PC-9 (cell line): ENCODE measurements at regions not wholly inside any gene's neighbourhood (a gene's known extent, or its start where the extent isn't known, plus 50 kb on each side); places are given as distances from the start of the nearest gene placed in this dataset.

Experiments
- BruUV-seq: library from RNA; stranded (reverse); fragments of 400-500 nt; replicated peaks from 2 replicates; lab custom pipeline; 2021; lab: Mats Ljungman, UMichigan
- CTCF ChIA-PET: fragments of 300-600 bp; sonication (Branson Sonifier 250); formaldehyde crosslinking; loops from one replicate; lab custom pipeline; 2022; ENCODE audit warnings: antibody characterized with exemption; lab: Charles Lee
- POLR2A ChIA-PET: fragments of 300-600 bp; sonication (Branson Sonifier 250); formaldehyde crosslinking; loops from one replicate; lab custom pipeline; 2022; ENCODE audit warnings: antibody characterized with exemption; ENCODE audit not compliant: unreplicated experiment; lab: Charles Lee
- DNase-seq, 2 experiments: peaks; one replicate each; pipeline versions ENCODE4 v3.0.0 to v3.0.0-alpha.2; 2015 to 2022; ENCODE audit warnings: mixed read lengths in 1 of 2
- H2AFZ ChIP-seq: fragments of 200-600 bp; sonication (generic); 2 replicates; pipeline ENCODE4 v1.8.1; 2017; ENCODE audit warnings: antibody characterized with exemption
- H3F3A ChIP-seq: fragments of 200-600 bp; sonication (generic); 2 replicates; pipeline ENCODE4 v1.8.1; 2017; ENCODE audit warnings: antibody characterized with exemption, mild to moderate bottlenecking, low read depth; ENCODE audit not compliant: insufficient read depth
- H3K27ac ChIP-seq: fragments of 200-600 bp; sonication (generic); 2 replicates; pipeline ENCODE4 v1.6.1; 2016; ENCODE audit warnings: mixed run types
- H3K27me3 ChIP-seq: fragments of 200-600 bp; sonication (generic); 2 replicates; pipeline ENCODE4 v1.6.1; 2016; ENCODE audit warnings: low read depth, mixed run types; ENCODE audit not compliant: insufficient read depth
- H3K36me3 ChIP-seq: fragments of 200-600 bp; sonication (generic); 2 replicates; pipeline ENCODE4 v1.6.1; 2016; ENCODE audit warnings: low read depth, mixed run types
- H3K4me1 ChIP-seq: fragments of 200-600 bp; sonication (generic); replicated peaks from 2 replicates; pipeline ENCODE4 v1.6.1; 2016; ENCODE audit warnings: mixed run types; ENCODE audit not compliant: insufficient read depth
- H3K4me2 ChIP-seq: fragments of 200-600 bp; sonication (generic); 2 replicates; pipeline ENCODE4 v1.6.1; 2017; ENCODE audit warnings: mixed run types
- H3K4me3 ChIP-seq: fragments of 200-600 bp; sonication (generic); 2 replicates; pipeline ENCODE4 v1.6.1; 2016; ENCODE audit warnings: mixed run types
- H3K79me2 ChIP-seq: fragments of 200-600 bp; sonication (generic); 2 replicates; pipeline ENCODE4 v1.6.1; 2017; ENCODE audit warnings: low read depth, mixed run types
- H3K9me2 ChIP-seq: fragments of 200-600 bp; sonication (generic); 2 replicates; pipeline ENCODE4 v1.8.1; 2017; ENCODE audit warnings: mild to moderate bottlenecking; ENCODE audit not compliant: insufficient read depth
- H3K9me3 ChIP-seq: fragments of 200-600 bp; sonication (generic); 2 replicates; pipeline ENCODE4 v1.8.1; 2016; ENCODE audit warnings: low read depth; ENCODE audit not compliant: insufficient read depth
- H4K20me1 ChIP-seq: fragments of 200-600 bp; sonication (generic); 2 replicates; pipeline ENCODE4 v1.8.1; 2017; ENCODE audit not compliant: insufficient read depth
- EZH2 ChIP-seq: fragments of 200-600 bp; sonication (generic); IDR thresholded peaks from 2 replicates; pipeline ENCODE4 v1.8.0; 2017; ENCODE audit warnings: antibody characterized with exemption, low read depth
- intact Hi-C: fragments of 100-400 bp; cut with micrococcal nuclease; formaldehyde crosslinking; loops from one replicate; pipeline ENCODE4 v1.10.0; 2022; ENCODE audit not compliant: unreplicated experiment
- TF ChIP-seq, protein P1 (sequence below): fragments of 200-600 bp; sonication (generic); conservative IDR thresholded peaks from 2 replicates; pipeline ENCODE4 v1.6.1; 2017; ENCODE audit warnings: mixed run types, antibody characterized with exemption, mild to moderate bottlenecking, moderate library complexity

GRCh38 chr22:27154717-27155116, 497.3 kb downstream of the MIAT start:
- H3K9me3 ChIP-seq, result no peaks in the 10 kb centered on the region
- ChIA-PET POLR2A (no interaction called here), CTCF (no interaction called here)
- DNase-seq, result no peak
- H3K4me3 ChIP-seq, result no peak overlapping the region
- no TSS peak for BruUV-seq
- no peak overlapping the region for H3K27ac ChIP-seq
- H4K20me1 ChIP-seq, result no peaks in the 10 kb centered on the region
- no peak overlapping the region for H3K4me2 ChIP-seq
- TF ChIP-seq, protein P1, sequence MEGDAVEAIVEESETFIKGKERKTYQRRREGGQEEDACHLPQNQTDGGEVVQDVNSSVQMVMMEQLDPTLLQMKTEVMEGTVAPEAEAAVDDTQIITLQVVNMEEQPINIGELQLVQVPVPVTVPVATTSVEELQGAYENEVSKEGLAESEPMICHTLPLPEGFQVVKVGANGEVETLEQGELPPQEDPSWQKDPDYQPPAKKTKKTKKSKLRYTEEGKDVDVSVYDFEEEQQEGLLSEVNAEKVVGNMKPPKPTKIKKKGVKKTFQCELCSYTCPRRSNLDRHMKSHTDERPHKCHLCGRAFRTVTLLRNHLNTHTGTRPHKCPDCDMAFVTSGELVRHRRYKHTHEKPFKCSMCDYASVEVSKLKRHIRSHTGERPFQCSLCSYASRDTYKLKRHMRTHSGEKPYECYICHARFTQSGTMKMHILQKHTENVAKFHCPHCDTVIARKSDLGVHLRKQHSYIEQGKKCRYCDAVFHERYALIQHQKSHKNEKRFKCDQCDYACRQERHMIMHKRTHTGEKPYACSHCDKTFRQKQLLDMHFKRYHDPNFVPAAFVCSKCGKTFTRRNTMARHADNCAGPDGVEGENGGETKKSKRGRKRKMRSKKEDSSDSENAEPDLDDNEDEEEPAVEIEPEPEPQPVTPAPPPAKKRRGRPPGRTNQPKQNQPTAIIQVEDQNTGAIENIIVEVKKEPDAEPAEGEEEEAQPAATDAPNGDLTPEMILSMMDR, result no peak
- no peak for TF ChIP-seq EZH2
- intact Hi-C loops, result no loop called here
- H3K9me2 ChIP-seq, result no peaks in the 10 kb centered on the region
- H3F3A ChIP-seq, result no peaks in the 10 kb centered on the region
- H3K36me3 ChIP-seq, result no peaks in the 10 kb centered on the region
- H3K27me3 ChIP-seq, result no peaks in the 10 kb centered on the region
- H2AFZ ChIP-seq, result no peak overlapping the region
- no peaks in the 10 kb centered on the region for H3K79me2 ChIP-seq
- H3K4me1 ChIP-seq, result no peaks in the 10 kb centered on the region

DNA sequence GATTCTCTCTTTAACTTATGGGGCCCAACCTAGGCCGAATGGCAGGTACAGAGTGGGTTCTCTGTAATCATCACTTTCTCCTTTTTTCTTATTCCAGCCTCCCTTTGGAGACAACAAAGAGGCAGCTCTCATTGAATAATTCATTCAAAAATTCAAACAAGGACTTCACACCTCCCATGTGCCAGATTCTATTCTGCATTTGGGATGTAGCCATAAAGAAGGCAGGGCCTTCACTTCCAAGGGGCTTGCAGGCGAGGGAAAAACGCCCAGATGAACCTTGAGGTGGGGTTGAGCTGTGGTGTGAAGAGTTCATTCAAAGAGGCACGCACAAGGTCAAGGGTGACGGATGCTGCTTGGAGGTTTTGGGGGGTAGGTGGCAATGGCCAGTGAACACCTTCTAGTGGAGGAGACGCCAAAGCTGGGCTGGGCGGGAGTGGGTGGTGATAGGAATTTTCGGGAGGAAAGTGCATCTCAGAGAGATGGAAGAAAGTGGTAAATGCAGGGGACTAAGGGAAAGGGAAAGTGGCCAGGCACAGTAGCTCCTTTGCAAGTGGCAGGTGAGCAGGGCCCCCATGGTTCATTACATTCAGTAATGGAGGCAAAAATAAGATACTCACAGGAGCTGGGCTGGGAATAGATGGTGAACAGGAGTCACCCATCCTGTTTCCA, 499.6 kb downstream of the MIAT start:
- Histone ChIP-seq H3K4me1 (no peaks in the 10 kb centered on the region), H2AFZ (no peak overlapping the region), H3K27me3 (no peaks in the 10 kb centered on the region), H3K36me3 (no peaks in the 10 kb centered on the region), H3K9me3 (no peaks in the 10 kb centered on the region), H4K20me1 (no peaks in the 10 kb centered on the region), H3K4me3 (no peak overlapping the region), H3K27ac (no peak overlapping the region), H3K4me2 (no peak overlapping the region), H3F3A (no peaks in the 10 kb centered on the region), H3K9me2 (no peaks in the 10 kb centered on the region), H3K79me2 (no peaks in the 10 kb centered on the region)
- TF ChIP-seq, protein P1, result no peak
- no peak for TF ChIP-seq EZH2
- ChIA-PET POLR2A (no interaction called here), CTCF (no interaction called here)
- intact Hi-C loops, result no loop called here
- no TSS peak for BruUV-seq
- DNase-seq, result no peak

DNA sequence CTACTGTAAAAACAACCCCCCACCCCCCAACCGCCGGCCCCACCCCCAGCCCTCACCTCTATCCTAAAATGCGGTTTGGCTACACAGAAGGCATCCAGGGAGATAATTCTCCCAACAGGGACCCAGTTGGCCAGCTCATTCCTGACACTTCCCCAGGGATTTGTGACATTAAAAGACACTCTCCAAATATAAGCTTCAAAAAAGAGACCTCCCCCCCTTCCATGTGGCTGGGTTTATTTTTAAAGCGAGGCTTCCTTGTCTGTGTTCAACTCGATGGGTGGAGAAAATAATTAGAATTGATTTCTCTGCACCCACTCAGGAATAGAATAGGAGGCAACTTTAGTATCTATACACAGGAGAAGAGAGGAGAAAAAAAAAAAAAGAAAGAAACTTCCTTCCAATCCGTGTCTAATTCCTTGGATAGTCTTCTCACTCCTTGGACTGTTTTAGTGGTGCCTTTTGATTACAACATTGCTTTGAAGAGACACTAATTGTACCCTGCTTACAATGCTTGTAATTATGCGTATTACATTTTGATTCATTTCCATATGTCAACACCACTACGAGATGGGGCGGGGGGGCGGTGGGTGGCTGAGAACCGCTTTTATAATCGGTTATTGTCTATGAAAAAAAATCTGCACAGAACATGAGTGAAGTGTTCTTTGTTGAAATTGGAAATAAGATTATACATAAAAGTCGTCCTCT, 500.4 kb downstream of the MIAT start:
- Histone ChIP-seq H3K27me3 (no peaks in the 10 kb centered on the region), H3K36me3 (no peaks in the 10 kb centered on the region), H3K79me2 (no peaks in the 10 kb centered on the region), H3F3A (no peaks in the 10 kb centered on the region), H3K9me2 (no peaks in the 10 kb centered on the region), H3K4me1 (no peaks in the 10 kb centered on the region), H3K4me2 (no peak overlapping the region), H4K20me1 (no peaks in the 10 kb centered on the region), H2AFZ (no peak overlapping the region), H3K9me3 (no peaks in the 10 kb centered on the region), H3K27ac (no peak overlapping the region), H3K4me3 (no peak overlapping the region)
- no peak for DNase-seq
- intact Hi-C loops, result no loop called here
- CTCF ChIA-PET, result no interaction called here
- no peak for TF ChIP-seq EZH2
- TF ChIP-seq, protein P1, result no peak
- POLR2A ChIA-PET, result no interaction called here
- no TSS peak for BruUV-seq
